ENCODE measurements at regions not wholly inside any gene's neighbourhood (a gene's known extent, or its start where the extent isn't known, plus 50 kb on each side); places are given as distances from the start of the nearest gene placed in this dataset.

GRCh38 chr10:78433766-78434535 is 400.3 kb downstream of the RPS24 start:
- H3K79me2 ChIP-seq (ENCODE audit: insufficient read depth, low read length): no peaks in the 10 kb centered on the region

GRCh38 chr10:78434886-78435285 is 401.2 kb downstream of the RPS24 start:
- H3F3A ChIP-seq (ENCODE audit: insufficient read depth, low read length): no peaks in the 10 kb centered on the region
- no peaks in the 10 kb centered on the region for H3K4me1 ChIP-seq (ENCODE audit: insufficient read depth, low read length, severe bottlenecking)
- TF ChIP-seq EZH2 (IDR thresholded peaks at IDR 0.05; ENCODE audit: borderline replicate concordance, low read length) (no peak), CTCF (IDR thresholded peaks at IDR 0.05; ENCODE audit: low read length) (no peak)
- no peaks in the 10 kb centered on the region for H3K79me2 ChIP-seq (ENCODE audit: insufficient read depth, low read length)
- no peak overlapping the region for H3K9ac ChIP-seq (ENCODE audit: low read length)
- H3K4me3 ChIP-seq (ENCODE audit: low read depth, low read length, poor library complexity, severe bottlenecking): no peak overlapping the region
- no peaks in the 10 kb centered on the region for H3K9me2 ChIP-seq (ENCODE audit: low read depth, low read length)
- H3K4me2 ChIP-seq (ENCODE audit: low read length): no peak overlapping the region
- no peaks in the 10 kb centered on the region for H4K20me1 ChIP-seq (ENCODE audit: insufficient read depth, low read length)
- no peaks in the 10 kb centered on the region for H3K27me3 ChIP-seq (ENCODE audit: insufficient read depth, low read length)
- H2AFZ ChIP-seq (ENCODE audit: low read length): no peak overlapping the region
- H3K36me3 ChIP-seq (ENCODE audit: insufficient read depth, low read length): no peaks in the 10 kb centered on the region
- H3K27ac ChIP-seq (ENCODE audit: low read depth, low read length, poor library complexity, severe bottlenecking): no peak overlapping the region
- no peaks in the 10 kb centered on the region for H3K9me3 ChIP-seq (ENCODE audit: low read length)

More at GRCh38 chr10:78433766-78434535, 400.3 kb downstream of the RPS24 start:
- TF ChIP-seq CTCF (IDR thresholded peaks at IDR 0.05; ENCODE audit: low read length): no peak
- TF ChIP-seq EZH2 (IDR thresholded peaks at IDR 0.05; ENCODE audit: borderline replicate concordance, low read length): no peak
- Histone ChIP-seq H3K27ac (ENCODE audit: low read depth, low read length, poor library complexity, severe bottlenecking) (no peak overlapping the region), H3K4me3 (ENCODE audit: low read depth, low read length, poor library complexity, severe bottlenecking) (no peak overlapping the region), H3F3A (ENCODE audit: insufficient read depth, low read length) (no peaks in the 10 kb centered on the region), H3K9ac (ENCODE audit: low read length) (no peak overlapping the region), H3K9me2 (ENCODE audit: low read depth, low read length) (no peaks in the 10 kb centered on the region), H3K36me3 (ENCODE audit: insufficient read depth, low read length) (no peaks in the 10 kb centered on the region), H3K4me1 (ENCODE audit: insufficient read depth, low read length, severe bottlenecking) (no peaks in the 10 kb centered on the region), H4K20me1 (ENCODE audit: insufficient read depth, low read length) (no peaks in the 10 kb centered on the region), H3K4me2 (ENCODE audit: low read length) (no peak overlapping the region), H3K9me3 (ENCODE audit: low read length) (no peaks in the 10 kb centered on the region), H2AFZ (ENCODE audit: low read length) (no peak overlapping the region), H3K27me3 (ENCODE audit: insufficient read depth, low read length) (no peaks in the 10 kb centered on the region)

- Histone ChIP-seq H3K9me2 (ENCODE audit: low read depth, low read length) (no peaks in the 10 kb centered on the region), H3K9me3 (ENCODE audit: low read length) (no peaks in the 10 kb centered on the region), H3K27me3 (ENCODE audit: insufficient read depth, low read length) (no peaks in the 10 kb centered on the region), H3K9ac (ENCODE audit: low read length) (no peak overlapping the region), H3K4me3 (ENCODE audit: low read depth, low read length, poor library complexity, severe bottlenecking) (no peak overlapping the region), H3K36me3 (ENCODE audit: insufficient read depth, low read length) (no peaks in the 10 kb centered on the region), H3K27ac (ENCODE audit: low read depth, low read length, poor library complexity, severe bottlenecking) (no peak overlapping the region), H2AFZ (ENCODE audit: low read length) (no peak overlapping the region), H3K4me2 (ENCODE audit: low read length) (no peak overlapping the region), H3K79me2 (ENCODE audit: insufficient read depth, low read length) (no peaks in the 10 kb centered on the region), H3K4me1 (ENCODE audit: insufficient read depth, low read length, severe bottlenecking) (no peaks in the 10 kb centered on the region), H3F3A (ENCODE audit: insufficient read depth, low read length) (no peaks in the 10 kb centered on the region), H4K20me1 (ENCODE audit: insufficient read depth, low read length) (no peaks in the 10 kb centered on the region)
- TF ChIP-seq EZH2 (IDR thresholded peaks at IDR 0.05; ENCODE audit: borderline replicate concordance, low read length): no peak
- TF ChIP-seq CTCF (IDR thresholded peaks at IDR 0.05; ENCODE audit: low read length): no peak
These were observed 402.0 kb downstream of the RPS24 start for GRCh38 chr10:78435484-78436221.
